K562 (cell line): ENCODE measurements at regions not wholly inside any gene's neighbourhood (a gene's known extent, or its start where the extent isn't known, plus 50 kb on each side); places are given as distances from the start of the nearest gene placed in this dataset.
"Not testable (repeated sequence)": the region's sequence is repeated elsewhere in the genome, so short reads cannot be mapped to it uniquely, and the experiment has no call there.

Experiments used
- ATAC-seq: fragments of 200-7000 bp; cut with Tn5 transposase; 3 replicates; pipeline ENCODE4 v1.9.1; 2020; ENCODE audit warnings: moderate library complexity
- BruUV-seq: library from RNA; stranded (reverse); fragments of 400-500 nt; replicated peaks from 2 replicates; lab custom pipeline; 2021; lab: Mats Ljungman, UMichigan
- CTCF ChIA-PET: fragments of 300-600 bp; formaldehyde crosslinking; extraction: SDS; loops from one replicate; lab custom pipeline; 2021; ENCODE audit warnings: low intra/inter-chr PET ratio; lab: Yijun Ruan, JAX
- POLR2A ChIA-PET: fragments of 300-600, 350-650 bp; sonication (Branson Sonifier 250); formaldehyde crosslinking; extraction: SDS; loops from one replicate; lab custom pipeline; 2021; ENCODE audit warnings: antibody characterized with exemption, inconsistent platforms; lab: Yijun Ruan, JAX
- DNase-seq, 4 experiments: peaks; one replicate each; pipeline versions ENCODE4 v3.0.0 to v3.0.0-alpha.2; 2011 to 2018; ENCODE audit warnings: low spot score in 3 of 4, mixed read lengths in 3 of 4; ENCODE audit errors: extremely low read depth in 1 of 4
- FAIRE-seq: peaks from 2 replicates; lab custom pipeline; 2011; peaks lifted over from hg19 to GRCh38; lab: Jason Lieb, UNC
- H2AFZ ChIP-seq: 2 replicates; pipeline ENCODE4 v1.6.0; 2011; ENCODE audit warnings: low read depth, low read length, control low read depth, inconsistent platforms
- H3K27ac ChIP-seq: fragments of 200-600 bp; 3 replicates; pipeline ENCODE4 v1.8.0; 2011; ENCODE audit warnings: low read depth, mild to moderate bottlenecking, control low read depth, inconsistent platforms, low read length, moderate library complexity, mixed read lengths; ENCODE audit errors: extremely low read depth
- H3K27me3 ChIP-seq, 2 experiments: fragments of 300-600 bp in 1 of 2; 2 replicates in 1 of 2; 3 replicates in 1 of 2; pipeline versions ENCODE4 v1.6.0 to v1.8.0; 2011; ENCODE audit warnings: inconsistent platforms in 2 of 2, low read length in 2 of 2, mild to moderate bottlenecking in 1 of 2, mixed read lengths in 1 of 2, moderate library complexity in 1 of 2; ENCODE audit not compliant: control insufficient read depth in 2 of 2, insufficient read depth in 2 of 2
- H3K36me3 ChIP-seq: fragments of 300-600 bp; 3 replicates; pipeline ENCODE4 v1.8.0; 2011; ENCODE audit warnings: mild to moderate bottlenecking, low read length, inconsistent platforms; ENCODE audit not compliant: control insufficient read depth, insufficient read depth
- H3K4me1 ChIP-seq, 2 experiments: fragments of 200-600 bp in 1 of 2; replicated peaks in 1 of 2; 2 replicates in 1 of 2; 3 replicates in 1 of 2; pipeline versions ENCODE4 v1.5.1 to v1.8.0; 2011; ENCODE audit warnings: inconsistent platforms in 2 of 2, low read length in 2 of 2, mild to moderate bottlenecking in 1 of 2, mixed read lengths in 1 of 2, moderate library complexity in 1 of 2; ENCODE audit not compliant: control insufficient read depth in 2 of 2, insufficient read depth in 2 of 2
- H3K4me2 ChIP-seq: 2 replicates; pipeline ENCODE4 v1.6.1; 2011; ENCODE audit warnings: low read length, control low read depth, inconsistent platforms, mixed read lengths; ENCODE audit not compliant: insufficient read depth
- H3K4me3 ChIP-seq: fragments of 200-600 bp; sonication (generic), shearing (Covaris generic); 2 replicates; pipeline ENCODE4 v1.5.1; 2016; ENCODE audit warnings: control low read depth, inconsistent platforms
- H3K79me2 ChIP-seq: fragments of 200-600 bp; 3 replicates; pipeline ENCODE4 v1.8.0; 2011; ENCODE audit warnings: low read length, inconsistent platforms; ENCODE audit not compliant: control insufficient read depth, insufficient read depth
- H3K9ac ChIP-seq, 2 experiments: 2 replicates each; pipeline versions ENCODE4 v1.6.0 to v1.6.1; 2011; ENCODE audit warnings: low read depth in 2 of 2, low read length in 2 of 2, control low read depth in 1 of 2, inconsistent platforms in 1 of 2, mild to moderate bottlenecking in 1 of 2, mixed read lengths in 1 of 2; ENCODE audit not compliant: insufficient read depth in 1 of 2
- H3K9me1 ChIP-seq: one replicate; pipeline ENCODE4 v1.6.0; 2011; ENCODE audit warnings: inconsistent platforms, mild to moderate bottlenecking, low read length, moderate library complexity; ENCODE audit not compliant: control insufficient read depth, insufficient read depth
- H3K9me3 ChIP-seq: replicated peaks from 2 replicates; pipeline ENCODE4 v1.5.1; 2011; ENCODE audit warnings: low read depth, low read length, inconsistent platforms; ENCODE audit not compliant: control insufficient read depth, insufficient read depth
- H4K20me1 ChIP-seq: replicated peaks from 2 replicates; pipeline ENCODE4 v1.6.1; 2011; ENCODE audit warnings: low read length, inconsistent platforms, mixed read lengths; ENCODE audit not compliant: control insufficient read depth, insufficient read depth
- BCOR ChIP-seq: fragments of 450-650 bp; IDR thresholded peaks from 2 replicates; pipeline ENCODE4 v1.6.1; 2016
- MAZ ChIP-seq, 2 experiments: fragments of 450-650 bp in 1 of 2; sonication (generic) in 1 of 2; formaldehyde crosslinking; IDR thresholded peaks in 1 of 2; conservative IDR thresholded peaks in 1 of 2; 2 replicates each; pipeline versions ENCODE4 v1.4.0 to v1.5.0; 2020; ENCODE audit warnings: mild to moderate bottlenecking in 1 of 2, missing genetic modification reagents in 1 of 2
- NFYB ChIP-seq: IDR thresholded peaks from 2 replicates; pipeline ENCODE4 v1.6.1; 2011; ENCODE audit warnings: mild to moderate bottlenecking, moderate library complexity; ENCODE audit not compliant: insufficient read length; ENCODE audit errors: extremely low read depth
- POLR2AphosphoS5 ChIP-seq: IDR thresholded peaks from 2 replicates; pipeline ENCODE4 v1.6.1; 2011; ENCODE audit warnings: mild to moderate bottlenecking, low read depth, low read length, moderate library complexity; ENCODE audit not compliant: control insufficient read depth, insufficient read depth
- TAL1 ChIP-seq: fragments of 450-650 bp; IDR thresholded peaks from 2 replicates; pipeline ENCODE4 v1.6.1; 2016; ENCODE audit warnings: mild to moderate bottlenecking
- ZNF146 ChIP-seq: IDR thresholded peaks from one replicate; pipeline ENCODE4 v1.6.1; 2018; ENCODE audit warnings: missing compliant biosample characterization; ENCODE audit not compliant: unreplicated experiment
- ZNF445 ChIP-seq: fragments of 250-450 bp; sonication (Bioruptor Pico); IDR thresholded peaks from 2 replicates; pipeline ENCODE4 v1.4.0; 2020; ENCODE audit warnings: low read depth, mild to moderate bottlenecking, moderate library complexity
- WGBS: fragments of 100-300 bp; shearing (Covaris generic); methylation state at CpG from one replicate; pipeline ENCODE4 v1.1.6; 2016; ENCODE audit warnings: low coverage, mixed read lengths; ENCODE audit not compliant: insufficient coverage; ENCODE audit errors: missing lambda C conversion rate; 5-methylcytosine and 5-hydroxymethylcytosine counted together
- in situ Hi-C: fragments of 300-500 bp; cut with MboI; formaldehyde crosslinking; loops from 4 replicates; pipeline ENCODE4 v1.15.0; 2018; ENCODE audit warnings: inconsistent platforms, mixed read lengths
- intact Hi-C: fragments of 100-400 bp; cut with micrococcal nuclease; formaldehyde crosslinking; loops from 2 replicates; pipeline ENCODE4 v1.14.2; 2022
- TF ChIP-seq, protein P1 (sequence below): IDR thresholded peaks from 2 replicates; pipeline ENCODE4 v1.6.1; 2012; ENCODE audit warnings: low read depth, low read length, improper control_type of control experiment, borderline replicate concordance

- ATAC-seq, H3K36me3 ChIP-seq, H3K27ac ChIP-seq, intact Hi-C loops, H3K9me1 ChIP-seq, H3K9ac ChIP-seq, H3K9me3 ChIP-seq, H3K4me2 ChIP-seq, H4K20me1 ChIP-seq, FAIRE-seq, DNase-seq, CTCF ChIA-PET, BruUV-seq, H3K79me2 ChIP-seq, POLR2A ChIA-PET, H3K27me3 ChIP-seq, H2AFZ ChIP-seq, in situ Hi-C loops, H3K4me3 ChIP-seq: not testable (repeated sequence)
- H3K4me1 ChIP-seq = peaks cover 7 to 19% of the 10 kb centered on the region in 2 experiments; a peak in 4 of 5 replicates
- 78% methylated on average over 2 of the region's 2 CpGs for WGBS
- TF ChIP-seq ZNF146 = peak; percentile 84
- peak; percentile 50; the same call in 1 of the 2 replicates for TF ChIP-seq BCOR
Measured at GRCh38 chr1:220969281-220969680, 90.0 kb downstream of the HLX start.

GRCh38 chr1:220970311-220970710 lies 91.1 kb downstream of the HLX start:
- Histone ChIP-seq H3K9ac (no peak overlapping the region), H2AFZ (peak overlapping the region; percentile 14), H3K4me2 (no peak overlapping the region), H3K79me2 (no peaks in the 10 kb centered on the region), H3K27me3 (no peaks in the 10 kb centered on the region), H4K20me1 (no peaks in the 10 kb centered on the region), H3K9me3 (no peaks in the 10 kb centered on the region), H3K36me3 (no peaks in the 10 kb centered on the region), H3K4me1 (peaks cover 7 to 19% of the 10 kb centered on the region in 2 experiments; a peak in 4 of 5 replicates), H3K4me3 (no peak overlapping the region), H3K27ac (no peak overlapping the region), H3K9me1 (no peaks in the 10 kb centered on the region)
- 53% methylated on average over 4 of the region's 4 CpGs for WGBS
- intact Hi-C loops = no loop called here
- POLR2A ChIA-PET = interaction anchor here (0.5 to 0.8 kb wide), 3 partner anchors 12 to 1348 kb away, joined by 3 to 4 read pairs (median 3); no protein-coding TSS in a partner anchor
- TF ChIP-seq, protein P1, sequence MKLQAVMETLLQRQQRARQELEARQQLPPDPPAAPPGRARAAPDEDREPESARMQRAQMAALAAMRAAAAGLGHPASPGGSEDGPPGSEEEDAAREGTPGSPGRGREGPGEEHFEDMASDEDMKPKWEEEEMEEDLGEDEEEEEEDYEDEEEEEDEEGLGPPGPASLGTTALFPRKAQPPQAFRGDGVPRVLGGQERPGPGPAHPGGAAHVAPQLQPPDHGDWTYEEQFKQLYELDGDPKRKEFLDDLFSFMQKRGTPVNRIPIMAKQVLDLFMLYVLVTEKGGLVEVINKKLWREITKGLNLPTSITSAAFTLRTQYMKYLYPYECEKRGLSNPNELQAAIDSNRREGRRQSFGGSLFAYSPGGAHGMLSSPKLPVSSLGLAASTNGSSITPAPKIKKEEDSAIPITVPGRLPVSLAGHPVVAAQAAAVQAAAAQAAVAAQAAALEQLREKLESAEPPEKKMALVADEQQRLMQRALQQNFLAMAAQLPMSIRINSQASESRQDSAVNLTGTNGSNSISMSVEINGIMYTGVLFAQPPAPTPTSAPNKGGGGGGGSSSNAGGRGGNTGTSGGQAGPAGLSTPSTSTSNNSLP = no peak
- TF ChIP-seq ZNF445 (CRISPR knock-in tag) (no peak), POLR2AphosphoS5 (no peak), NFYB (no peak), MAZ (CRISPR knock-in tag; conservative IDR thresholded peaks at IDR 0.05 in 1 of 2, IDR thresholded peaks at IDR 0.05 in 1 of 2) (no peak), TAL1 (no peak)
- no peak for FAIRE-seq
- no TSS peak for BruUV-seq
- no peak for ATAC-seq
- CTCF ChIA-PET = no interaction called here
- no peak for DNase-seq
- in situ Hi-C loops = no loop called here
